Heart left ventricle (tissue), 16 donors: ENCODE measurements at regions not wholly inside any gene's neighbourhood (a gene's known extent, or its start where the extent isn't known, plus 50 kb on each side); places are given as distances from the start of the nearest gene placed in this dataset.
"Not testable (repeated sequence)": the region's sequence is repeated elsewhere in the genome, so short reads cannot be mapped to it uniquely, and the experiment has no call there.

Experiments
- ATAC-seq, 4 donors: fragments of 200-7000 bp; cut with Tn5 transposase; one replicate each; pipeline ENCODE4 v1.9.1; 2020 to 2022; ENCODE audit warnings: moderate library complexity in 4 of 4, mild to moderate bottlenecking in 3 of 4, moderate number of reproducible peaks in 1 of 4
- DNase-seq, 5 donors: peaks; one replicate each; pipeline ENCODE4 v3.0.0-alpha.2; 2020
- H3K27ac ChIP-seq, 12 donors: fragments of 200-600 bp; sonication (generic) in 4 of 12; one replicate each; pipeline versions ENCODE4 v1.5.0 to v1.8.0; 2016 to 2022; ENCODE audit warnings: mild to moderate bottlenecking in 2 of 12
- H3K27me3 ChIP-seq, 9 donors: fragments of 200-600 bp; sonication (generic) in 2 of 9; one replicate each; pipeline versions ENCODE4 v1.5.1 to v1.8.0; 2016 to 2022; ENCODE audit warnings: mild to moderate bottlenecking in 3 of 9
- H3K36me3 ChIP-seq, 9 donors: fragments of 200-600 bp; sonication (generic) in 2 of 9; one replicate each; pipeline versions ENCODE4 v1.5.0 to v1.8.0; 2018 to 2022; ENCODE audit warnings: mild to moderate bottlenecking in 2 of 9
- H3K4me1 ChIP-seq, 12 donors: fragments of 200-600 bp; sonication (generic) in 4 of 12; one replicate each; pipeline versions ENCODE4 v1.5.0 to v1.8.0; 2016 to 2022; ENCODE audit warnings: mild to moderate bottlenecking in 3 of 12
- H3K4me3 ChIP-seq, 12 donors: fragments of 200-600 bp; sonication (generic) in 4 of 12; one replicate each; pipeline versions ENCODE4 v1.5.0 to v1.8.0; 2017 to 2022; ENCODE audit warnings: mild to moderate bottlenecking in 9 of 12, moderate library complexity in 4 of 12
- H3K9me3 ChIP-seq, 12 donors: fragments of 200-600 bp; sonication (generic) in 4 of 12; one replicate each; pipeline versions ENCODE4 v1.5.0 to v1.8.0; 2016 to 2022; ENCODE audit warnings: mild to moderate bottlenecking in 1 of 12
- POLR2A ChIP-seq, 2 donors: fragments of 450-650 bp; IDR thresholded peaks; one replicate each; pipeline ENCODE4 v1.6.1; 2017; ENCODE audit warnings: antibody characterized with exemption in 2 of 2, mild to moderate bottlenecking in 2 of 2, moderate library complexity in 2 of 2
- WGBS, 4 donors: extraction: QIAGEN DNeasy Blood & Tissue Kit in 2 of 4; methylation state at CpG; one replicate each; pipeline versions ENCODE4 v1.1.5 to v1.1.7; 2013 to 2018; 5-methylcytosine and 5-hydroxymethylcytosine counted together
- intact Hi-C, 10 donors: fragments of 100-400 bp; cut with DNase I; formaldehyde crosslinking; loops; one replicate each; pipeline versions ENCODE4 v1.11.1 to v1.14.2; 2022
- TF ChIP-seq, protein P1 (sequence below), 12 donors: fragments of 200-600 bp; sonication (generic) in 4 of 12; IDR thresholded peaks; one replicate each; pipeline versions ENCODE4 v1.5.0 to v1.8.0; 2018 to 2022; ENCODE audit warnings: antibody characterized with exemption in 12 of 12, mild to moderate bottlenecking in 5 of 12
- donor health status: ischemic (EF 13 %, LVEDD 7.1; RV severe dilation, severe dysfunction).
- donor health status: healthy with polysubstance abuse.
- donor health status: DM: no; HTN: yes; CAD: no.
- donor health status: DM: no; HTN: no; CAD: no.
- donor health status: ischemic (EF 25% LVEDD 6.9; RV normal size, moderate dysfunction).
- donor health status: ischemic (EF 25% LVEDD 5.7; RV mildly dilated, moderate dysfunction).
- donor health status: healthy.
- donor health status: DM: yes; HTN: yes; CAD: no.
- donor health status: ischemic (EF 35%, LVEDD 5.7; RV mildly dilated, moderate dysfunction).
- donor health status: nonischemic (EF 11% LVEDD 7.7; RV severe dilation, severe dysfunction).
- donor health status: DM: yes; HTN: yes; CAD: no.
- donor health status: PGD.
- donor health status: ischemic (EF 29% LVEDD 5.4; RV normal size, mild dysfunction).
- donor health status: nonischemic (EF 23%, LVEDD 6.1; RV moderate dilation, normal function).

- Histone ChIP-seq H3K27ac (no peak overlapping the region), H3K36me3 (no peaks in the 10 kb centered on the region), H3K9me3 (peaks cover 0 to 21% (median 0%) of the 10 kb centered on the region in 12 donors), H3K27me3 (no peaks in the 10 kb centered on the region), H3K4me1 (no peaks in the 10 kb centered on the region), H3K4me3 (no peak overlapping the region)
- no peak for TF ChIP-seq POLR2A (IDR thresholded peaks at IDR 0.05)
- TF ChIP-seq, protein P1, sequence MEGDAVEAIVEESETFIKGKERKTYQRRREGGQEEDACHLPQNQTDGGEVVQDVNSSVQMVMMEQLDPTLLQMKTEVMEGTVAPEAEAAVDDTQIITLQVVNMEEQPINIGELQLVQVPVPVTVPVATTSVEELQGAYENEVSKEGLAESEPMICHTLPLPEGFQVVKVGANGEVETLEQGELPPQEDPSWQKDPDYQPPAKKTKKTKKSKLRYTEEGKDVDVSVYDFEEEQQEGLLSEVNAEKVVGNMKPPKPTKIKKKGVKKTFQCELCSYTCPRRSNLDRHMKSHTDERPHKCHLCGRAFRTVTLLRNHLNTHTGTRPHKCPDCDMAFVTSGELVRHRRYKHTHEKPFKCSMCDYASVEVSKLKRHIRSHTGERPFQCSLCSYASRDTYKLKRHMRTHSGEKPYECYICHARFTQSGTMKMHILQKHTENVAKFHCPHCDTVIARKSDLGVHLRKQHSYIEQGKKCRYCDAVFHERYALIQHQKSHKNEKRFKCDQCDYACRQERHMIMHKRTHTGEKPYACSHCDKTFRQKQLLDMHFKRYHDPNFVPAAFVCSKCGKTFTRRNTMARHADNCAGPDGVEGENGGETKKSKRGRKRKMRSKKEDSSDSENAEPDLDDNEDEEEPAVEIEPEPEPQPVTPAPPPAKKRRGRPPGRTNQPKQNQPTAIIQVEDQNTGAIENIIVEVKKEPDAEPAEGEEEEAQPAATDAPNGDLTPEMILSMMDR (IDR thresholded peaks at IDR 0.05): no peak
- WGBS, 4 donors: 95 to 99% (median 97%) methylated on average over 3 of the region's 3 CpGs
- no peak for DNase-seq
- intact Hi-C loops: no loop called here
- ATAC-seq: no peak
Observed at GRCh38 chr5:127153521-127153920, 80.2 kb upstream of the C5orf63 start.

DNA sequence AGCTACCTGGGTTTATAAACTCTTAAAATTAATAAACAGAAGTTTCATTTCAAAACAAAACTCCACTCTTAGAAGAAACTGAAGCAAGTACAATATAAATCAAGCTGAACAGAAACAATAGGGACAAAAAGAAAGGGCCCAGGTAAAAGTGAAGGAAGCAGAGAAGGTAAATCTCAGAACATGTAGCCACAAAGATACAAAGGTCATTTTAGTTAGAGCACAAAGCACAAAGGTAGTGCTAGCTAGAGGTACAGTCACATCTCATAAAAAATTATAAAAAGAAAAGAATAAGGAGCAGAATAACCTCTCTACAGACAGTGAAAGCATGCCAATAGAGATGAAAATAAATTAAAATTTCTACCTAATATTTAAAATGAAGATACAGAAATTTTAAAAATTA is 90.4 kb upstream of the C5orf63 start:
- intact Hi-C loops: no loop called here
- Histone ChIP-seq H3K4me1 (no peaks in the 10 kb centered on the region), H3K9me3 (no peaks in the 10 kb centered on the region), H3K36me3 (no peaks in the 10 kb centered on the region), H3K27me3 (no peaks in the 10 kb centered on the region), H3K4me3 (no peak overlapping the region), H3K27ac (no peak overlapping the region)
- TF ChIP-seq POLR2A (IDR thresholded peaks at IDR 0.05): no peak
- ATAC-seq: no peak
- no peak for DNase-seq

- H3K9me3 ChIP-seq: peaks cover 0 to 15% (median 0%) of the 10 kb centered on the region in 12 donors
- no peak overlapping the region for H3K4me3 ChIP-seq
- no peak overlapping the region for H3K27ac ChIP-seq
- WGBS, 4 donors: 84 to 89% (median 87%) methylated on average over 9 to 10 of the region's 10 CpGs
- H3K27me3 ChIP-seq: no peaks in the 10 kb centered on the region
- TF ChIP-seq, protein P1 (IDR thresholded peaks at IDR 0.05): no peak
- no peak for TF ChIP-seq POLR2A (IDR thresholded peaks at IDR 0.05)
- intact Hi-C loops: no loop called here
- no peaks in the 10 kb centered on the region for H3K36me3 ChIP-seq
- H3K4me1 ChIP-seq: no peaks in the 10 kb centered on the region
- no peak for ATAC-seq
- DNase-seq: no peak
Observed at GRCh38 chr5:127170918-127171600, 97.8 kb upstream of the C5orf63 start.

DNA sequence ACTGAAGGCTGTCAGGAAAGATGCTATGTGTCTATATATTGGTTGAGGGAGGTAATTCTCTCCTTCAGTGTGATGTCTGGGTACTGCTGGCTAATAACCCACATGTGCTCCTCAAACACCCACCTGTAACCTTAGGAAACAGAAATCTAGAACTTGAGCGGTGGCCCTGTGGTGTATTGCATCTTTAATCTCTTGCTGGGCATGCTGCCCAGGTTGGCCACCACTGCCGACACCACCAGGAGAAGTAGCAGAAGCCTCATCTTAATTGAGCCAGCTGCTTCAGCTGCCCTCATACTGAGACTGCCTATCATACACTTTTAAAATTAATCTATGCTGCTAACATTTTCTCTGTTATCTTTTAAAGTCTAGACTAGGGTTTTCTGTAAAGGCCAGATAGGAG is 103.5 kb upstream of the C5orf63 start:
- ATAC-seq: no peak
- no peak for TF ChIP-seq POLR2A (IDR thresholded peaks at IDR 0.05)
- TF ChIP-seq, protein P1 (IDR thresholded peaks at IDR 0.05): no peak
- WGBS, 4 donors: 50 to 68% (median 60%) methylated on average over 2 of the region's 2 CpGs
- intact Hi-C loops: no loop called here
- Histone ChIP-seq H3K27me3 (peaks cover 0 to 4% (median 0%) of the 10 kb centered on the region in 9 donors), H3K27ac (no peak overlapping the region), H3K4me1 (no peaks in the 10 kb centered on the region), H3K36me3 (no peaks in the 10 kb centered on the region), H3K9me3 (peaks cover 0 to 17% (median 0%) of the 10 kb centered on the region in 12 donors), H3K4me3 (no peak overlapping the region)
- DNase-seq: no peak

DNA sequence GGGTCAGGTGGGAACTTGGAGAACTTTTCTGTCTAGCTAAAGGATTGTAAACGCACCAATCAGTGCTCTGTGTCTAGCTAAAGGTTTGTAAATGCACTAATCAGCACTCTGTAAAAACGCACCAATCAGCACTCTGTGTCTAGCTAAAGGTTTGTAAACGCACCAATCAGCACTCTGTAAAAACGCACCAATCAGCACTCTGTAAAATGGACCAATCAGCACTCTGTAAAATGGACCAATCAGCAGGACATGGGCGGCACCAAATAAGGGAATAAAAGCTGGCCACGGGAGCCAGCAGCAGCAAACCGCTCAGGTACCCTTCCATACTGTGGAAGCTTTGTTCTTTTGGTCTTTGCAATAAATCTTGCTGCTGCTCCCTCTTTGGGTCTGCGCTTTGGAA is 108.0 kb upstream of the MEGF10 start:
- H3K27me3 ChIP-seq, intact Hi-C loops, H3K9me3 ChIP-seq, H3K27ac ChIP-seq, H3K4me1 ChIP-seq, DNase-seq, ATAC-seq, H3K4me3 ChIP-seq, H3K36me3 ChIP-seq: not testable (repeated sequence)
- 89 to 97% (median 93%) methylated on average over 8 of the region's 8 CpGs for WGBS, 4 donors
